Activated CD4-positive, alpha-beta T cell treated with anti-CD3 and anti-CD28 coated beads, Interleukin-2, amount 50 U/mL, for 1 hour (primary cell): ENCODE measurements at regions not wholly inside any gene's neighbourhood (a gene's known extent, or its start where the extent isn't known, plus 50 kb on each side); places are given as distances from the start of the nearest gene placed in this dataset.

Experiments
- DNase-seq: peaks from one replicate; pipeline ENCODE4 v3.0.0-alpha.2; 2020

DNA sequence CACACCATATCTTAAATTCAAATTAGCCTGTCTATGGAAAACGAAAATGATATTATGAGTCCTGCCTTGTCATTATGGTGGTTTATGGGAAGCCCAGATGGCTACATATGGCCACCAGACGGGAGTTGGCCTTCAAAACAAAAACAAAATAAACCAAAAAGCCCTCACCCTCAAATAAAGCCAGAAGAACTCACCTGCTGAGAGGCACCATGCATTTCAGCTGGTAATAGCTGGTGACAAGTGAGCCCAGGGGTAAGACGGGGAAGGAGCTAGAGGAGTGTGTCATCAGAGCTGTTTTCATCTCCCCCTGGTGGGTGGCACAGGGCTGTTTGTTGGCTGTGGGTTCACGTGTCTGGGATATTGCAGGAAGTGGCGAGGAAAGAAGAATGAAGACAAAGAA is 152.9 kb downstream of the EFNB2 start:
- no peak for DNase-seq

DNA sequence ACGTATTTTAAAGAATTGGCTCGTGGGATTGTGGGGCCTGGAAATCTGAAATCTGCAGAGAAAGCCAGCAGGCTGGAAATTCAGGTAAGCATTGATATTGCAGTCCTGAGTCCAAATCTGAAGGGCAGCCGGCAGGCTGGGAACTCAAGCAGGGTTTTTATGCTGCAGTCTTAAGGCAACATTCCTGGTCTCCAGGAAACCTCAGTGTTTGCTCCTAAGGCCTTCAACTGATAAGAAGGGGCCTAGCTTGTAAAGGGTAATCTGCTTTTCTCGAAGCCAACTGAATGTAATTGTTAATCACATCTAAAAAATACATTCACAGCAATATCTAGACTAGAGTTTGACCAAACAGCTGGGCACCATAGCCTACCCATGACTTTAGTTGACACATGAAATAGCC is 154.4 kb downstream of the EFNB2 start:
- DNase-seq = no peak

DNA sequence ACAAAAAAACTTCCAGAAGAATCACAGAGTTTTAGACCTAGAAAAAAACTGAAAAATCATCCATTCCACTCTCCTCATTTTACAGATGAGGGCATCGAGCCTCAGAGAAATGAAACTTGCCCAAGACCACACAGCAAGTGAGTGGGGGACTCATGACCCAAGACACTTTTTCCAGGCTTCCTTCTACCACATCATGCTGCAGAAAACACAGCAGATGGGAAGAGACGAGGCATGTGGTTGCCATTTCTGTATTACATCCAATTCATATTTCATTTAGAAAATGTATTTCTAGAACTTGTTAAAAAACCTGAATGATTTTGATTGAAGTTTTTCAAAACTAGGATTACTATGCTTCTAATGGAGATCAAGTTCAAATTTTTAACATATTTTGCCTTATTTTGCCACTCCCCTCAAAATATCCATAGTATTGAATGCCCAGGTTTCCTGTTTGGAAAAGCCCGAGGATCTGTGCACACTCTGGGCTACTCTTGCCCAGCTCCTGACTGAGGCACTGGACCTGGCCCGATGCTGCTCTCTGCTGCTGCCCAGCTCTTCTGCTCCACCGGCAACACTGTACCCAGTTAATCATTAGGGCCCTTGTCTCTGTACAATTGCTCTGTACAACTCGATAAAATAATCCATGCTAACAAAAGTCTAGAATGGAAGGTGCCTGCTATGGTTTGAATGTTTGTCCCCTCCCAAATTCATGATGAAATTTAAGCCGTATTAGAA is 157.4 kb downstream of the EFNB2 start:
- no peak for DNase-seq

DNA sequence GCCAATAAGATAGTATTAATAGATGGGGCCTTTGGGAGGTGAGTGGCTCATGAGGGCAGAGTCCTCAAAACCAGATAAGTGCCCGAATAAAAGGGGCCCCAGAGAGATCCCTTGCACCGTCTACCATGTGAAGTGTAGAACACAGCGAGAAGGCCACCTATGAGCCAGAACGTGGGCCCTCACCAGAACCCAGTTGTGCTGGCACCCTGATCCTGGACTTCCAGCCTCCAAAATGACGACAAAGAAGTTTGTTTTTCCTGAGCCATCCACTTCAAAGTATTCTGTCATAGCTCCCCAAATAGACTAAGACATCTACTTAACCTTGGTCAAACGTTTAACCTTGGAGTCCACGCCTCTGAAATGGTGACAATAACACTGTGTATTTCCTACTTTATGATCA is 158.1 kb downstream of the EFNB2 start:
- no peak for DNase-seq

DNA sequence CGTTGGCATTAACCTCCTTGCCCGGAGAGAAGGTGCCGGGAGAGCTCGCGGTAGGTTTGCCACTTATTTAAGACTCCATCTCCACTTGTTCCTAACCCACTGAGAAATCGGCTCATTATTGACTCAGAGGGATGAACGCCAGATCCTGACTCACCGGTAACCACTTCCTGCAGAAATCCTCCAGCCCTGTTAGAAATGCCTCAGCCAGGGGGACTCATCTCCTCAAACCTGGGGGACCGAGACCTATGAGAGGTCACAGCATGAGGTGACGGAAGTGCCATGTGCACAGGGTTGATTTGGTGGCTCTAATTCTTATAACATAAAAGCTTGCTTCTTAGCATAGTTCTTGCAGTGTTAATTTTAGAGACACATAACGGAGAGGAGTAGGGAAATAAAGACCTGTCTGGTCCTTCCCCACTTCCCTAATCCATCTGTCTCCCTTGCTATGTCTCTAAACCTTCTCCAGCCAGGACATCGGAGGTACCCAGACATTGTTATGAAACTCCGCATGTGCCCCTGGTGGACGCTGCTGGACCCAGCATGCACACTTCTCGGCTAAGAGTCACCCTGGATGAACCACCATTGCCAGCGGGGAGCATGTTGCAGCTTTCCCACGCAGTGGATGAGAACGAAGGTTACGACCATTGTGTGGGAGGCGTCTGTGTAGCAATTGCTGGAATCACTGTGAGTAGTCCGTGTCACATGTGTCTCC is 158.9 kb downstream of the EFNB2 start:
- DNase-seq = no peak

DNA sequence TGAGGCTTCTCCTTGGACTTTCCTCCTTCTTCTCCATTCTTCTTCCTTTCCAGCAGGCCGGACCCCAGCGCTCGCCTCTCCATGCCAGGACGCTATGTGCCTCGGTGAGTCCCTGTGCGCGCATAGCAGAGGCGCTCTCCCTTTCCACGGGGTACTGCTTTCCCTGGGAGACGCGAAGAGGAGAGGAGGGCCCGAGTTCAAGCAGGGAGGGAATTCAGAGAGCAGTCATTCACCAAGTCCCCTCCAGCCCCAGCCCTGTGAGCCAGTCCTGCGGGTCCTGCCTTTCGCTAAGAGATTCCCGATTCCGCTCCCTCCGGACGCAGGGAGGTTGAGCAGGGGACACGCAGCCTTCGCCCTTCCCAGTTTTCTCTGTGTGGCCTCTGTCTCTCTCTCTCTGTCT is 160.4 kb downstream of the EFNB2 start:
- DNase-seq = no peak

DNA sequence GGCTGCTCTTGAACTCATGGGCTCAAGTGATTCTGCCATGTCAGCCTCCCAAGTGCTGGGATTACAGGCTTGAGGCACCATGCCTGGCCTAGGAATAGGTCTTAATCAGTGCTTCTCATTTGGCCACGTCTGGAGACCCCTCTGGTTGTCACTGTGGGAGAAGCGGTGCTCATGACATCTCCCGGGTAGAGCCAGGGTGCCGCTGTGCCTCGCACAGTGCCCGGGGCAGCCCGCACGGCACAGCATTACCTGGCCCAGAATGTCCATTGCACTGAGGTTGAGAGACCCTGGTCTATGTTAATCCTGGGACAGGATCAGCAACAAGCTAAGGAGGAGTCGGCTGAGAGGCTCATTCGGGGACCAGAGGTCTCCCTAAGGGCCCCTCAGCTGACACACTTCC is 160.8 kb downstream of the EFNB2 start:
- DNase-seq = no peak

DNA sequence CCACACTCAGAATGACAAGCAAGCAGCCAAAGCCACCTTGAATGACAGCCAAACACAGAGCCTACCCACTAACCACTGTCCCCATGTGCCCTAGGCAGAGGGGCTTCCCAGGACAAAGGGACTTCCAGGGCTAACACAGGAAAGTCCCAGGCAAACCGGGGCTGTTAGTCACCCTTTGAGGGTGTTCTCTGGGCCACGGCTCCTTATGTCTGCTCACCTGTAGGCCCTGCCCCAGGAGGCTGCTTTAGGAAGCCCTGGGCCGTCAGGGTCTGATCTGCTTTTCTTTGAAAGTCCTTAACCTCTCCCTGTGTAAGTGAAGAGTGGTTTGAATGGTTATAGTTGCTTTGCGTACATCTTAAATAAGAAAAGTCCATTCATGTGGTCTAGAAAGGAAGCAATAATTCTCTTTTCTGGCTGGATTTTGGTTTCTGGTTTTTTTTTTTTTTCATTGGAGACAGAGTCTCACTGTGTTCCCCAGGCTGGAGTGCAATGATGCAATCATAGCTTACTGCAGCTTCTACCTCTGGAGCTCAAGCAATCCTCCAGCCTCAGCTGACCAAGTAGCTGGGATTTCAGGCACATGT is 161.4 kb downstream of the EFNB2 start:
- DNase-seq = no peak

DNA sequence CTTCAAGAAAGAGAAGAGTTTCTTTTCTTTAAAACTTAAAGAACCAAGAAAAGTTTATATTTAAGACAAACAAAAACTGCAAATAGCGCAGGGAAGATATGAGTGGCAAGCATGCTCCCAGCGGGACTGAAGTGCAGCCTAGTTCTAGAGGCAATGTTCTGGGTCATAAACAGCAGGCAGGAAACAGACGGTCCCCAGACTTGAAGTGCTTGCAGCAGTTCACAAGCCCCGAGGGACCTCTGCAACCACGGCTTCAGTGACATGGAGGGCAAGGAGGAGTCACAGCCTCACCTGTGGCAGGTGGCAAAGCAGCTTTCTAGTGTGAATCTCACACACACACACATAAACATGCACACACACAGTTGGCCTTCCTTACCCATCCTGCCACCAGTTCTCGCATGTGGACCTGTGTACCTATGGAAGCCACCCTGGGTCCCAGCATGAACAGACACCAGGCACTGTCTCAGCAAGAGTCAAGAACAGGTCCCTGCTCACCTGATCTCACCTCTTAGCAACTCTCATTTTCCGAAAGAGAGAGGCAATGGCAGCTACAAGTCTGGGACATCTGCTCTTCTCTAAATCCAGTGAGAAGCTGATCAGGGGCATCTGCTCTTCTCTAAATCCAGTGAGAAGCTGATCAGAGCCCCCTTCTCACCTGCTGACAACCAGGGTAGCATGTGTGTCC is 162.0 kb downstream of the EFNB2 start:
- DNase-seq = no peak

DNA sequence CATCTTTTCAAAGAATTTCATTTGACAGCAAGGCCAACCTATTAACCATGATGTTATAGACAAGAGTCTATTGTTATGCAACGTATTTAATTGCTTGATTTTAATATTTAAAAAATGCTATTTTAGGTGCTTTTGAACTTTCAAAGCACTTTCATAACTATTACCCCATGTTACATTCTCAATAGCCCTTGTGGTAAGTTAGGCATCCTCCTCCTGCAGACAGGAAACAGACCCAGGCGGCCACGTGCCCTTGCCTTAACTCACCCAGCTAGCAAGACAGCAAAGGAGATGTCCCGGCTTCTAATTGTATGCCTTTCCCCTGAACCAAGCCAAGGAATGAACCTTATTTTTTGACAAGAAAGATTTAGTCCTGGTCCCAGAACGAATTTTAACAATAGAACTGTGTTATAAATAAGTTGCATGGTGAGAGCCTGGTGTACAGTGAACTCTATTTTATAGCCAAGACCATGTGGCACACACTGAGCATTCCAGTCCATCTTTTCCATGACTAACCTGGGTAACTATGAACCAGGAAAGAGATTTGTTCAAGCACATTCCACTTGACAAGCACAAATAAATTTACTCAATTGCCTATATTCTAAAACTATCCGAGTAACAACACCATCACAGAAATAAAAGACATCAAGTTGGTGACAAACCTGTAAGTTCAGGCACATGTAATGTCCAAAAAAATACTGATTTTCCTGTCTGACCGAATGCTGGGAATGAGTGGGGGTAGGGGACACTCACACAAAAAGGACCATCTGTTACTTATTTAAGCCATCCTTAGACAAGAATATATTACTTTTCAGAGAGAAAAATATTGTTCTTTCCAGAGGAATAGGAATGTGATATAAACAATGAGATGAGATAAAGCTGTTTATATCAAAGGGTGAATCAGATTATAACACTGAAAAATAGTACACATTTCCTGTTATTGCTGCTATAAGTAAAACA is 163.0 kb downstream of the EFNB2 start:
- DNase-seq = no peak

DNA sequence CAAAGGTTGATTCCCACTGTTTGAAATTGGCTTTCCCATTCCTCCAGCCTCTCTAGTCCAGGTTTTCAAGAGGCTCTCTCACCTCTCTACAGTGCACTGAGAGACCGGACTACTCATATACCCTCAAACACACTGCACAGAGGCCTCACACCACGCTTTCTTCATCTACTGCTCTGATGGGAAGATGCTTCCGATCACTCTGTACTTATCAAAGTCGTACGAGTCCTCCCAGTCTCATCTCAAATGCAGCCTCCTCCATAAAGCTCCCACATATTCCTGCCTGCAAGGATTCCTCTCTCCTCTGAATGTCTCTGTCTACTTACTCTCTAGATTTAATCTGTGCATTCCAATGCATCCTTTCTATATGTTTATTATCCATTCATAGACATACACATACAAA is 164.4 kb downstream of the EFNB2 start:
- no peak for DNase-seq

DNA sequence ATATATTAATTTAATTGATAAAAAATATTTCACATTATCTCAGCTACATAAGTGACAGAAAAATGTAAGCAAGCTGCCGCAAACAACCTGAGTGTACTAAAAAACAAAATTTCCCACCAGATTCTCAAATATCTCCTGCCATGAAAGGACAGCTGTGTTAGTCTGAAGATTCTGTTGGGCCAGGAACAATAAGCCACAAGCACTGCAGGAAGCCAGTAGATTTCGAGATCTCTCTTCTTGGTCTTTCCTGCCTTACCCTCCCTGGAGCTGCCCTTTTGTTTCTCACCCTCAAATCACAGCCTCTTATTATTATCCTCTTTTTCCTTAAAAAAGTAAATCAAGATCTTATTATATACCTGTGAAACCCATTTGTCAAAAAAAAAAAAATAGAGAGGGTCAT is 165.6 kb downstream of the EFNB2 start:
- DNase-seq = no peak

DNA sequence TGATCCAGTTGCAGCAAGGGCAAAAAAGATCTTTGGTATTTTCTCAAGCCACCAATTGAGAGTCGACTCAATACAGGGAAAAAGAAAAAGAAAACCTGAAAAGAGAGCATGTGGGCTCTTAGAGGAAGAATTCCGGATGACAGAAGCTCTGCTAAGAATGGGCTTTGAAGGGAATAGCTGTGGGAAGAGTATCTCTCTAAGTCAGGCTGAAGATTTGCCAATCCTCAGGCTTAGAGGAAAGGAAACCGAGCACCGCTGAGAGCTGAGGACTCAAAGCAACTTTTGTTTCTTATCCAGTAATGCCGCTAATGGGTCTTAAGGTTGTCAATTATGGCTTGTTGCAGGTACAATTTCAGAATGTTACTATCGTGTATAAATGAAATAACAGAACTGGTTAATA is 166.4 kb downstream of the EFNB2 start:
- no peak for DNase-seq

DNA sequence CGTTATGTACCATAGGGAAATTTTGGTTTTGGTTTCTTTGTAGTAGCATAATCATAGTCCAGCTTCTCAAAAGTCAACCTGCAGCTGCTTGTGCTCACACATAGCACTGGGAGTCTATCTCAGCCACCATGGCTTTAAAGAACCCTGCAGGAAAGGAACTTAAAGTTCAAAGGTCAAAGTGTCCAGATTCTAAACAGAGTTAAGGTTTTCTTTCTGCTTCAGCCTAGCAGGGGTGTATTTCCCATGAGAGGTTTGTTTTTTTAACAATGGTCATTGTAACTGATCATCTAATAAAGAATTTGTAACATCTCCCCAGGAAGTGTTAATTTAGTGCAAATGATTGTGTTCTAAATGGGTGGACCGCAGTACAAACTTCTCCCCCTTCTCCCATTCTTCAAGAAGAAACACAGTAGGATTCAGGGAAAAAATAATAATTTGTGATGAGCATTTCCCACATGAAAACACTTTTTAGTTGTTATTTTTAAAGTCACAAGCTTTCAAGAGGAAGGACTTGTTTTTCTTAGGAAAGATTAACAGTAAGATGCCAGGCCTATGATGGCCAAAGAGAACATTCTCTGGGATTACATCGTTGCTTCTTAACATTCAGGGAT is 168.0 kb downstream of the EFNB2 start:
- DNase-seq = no peak

DNA sequence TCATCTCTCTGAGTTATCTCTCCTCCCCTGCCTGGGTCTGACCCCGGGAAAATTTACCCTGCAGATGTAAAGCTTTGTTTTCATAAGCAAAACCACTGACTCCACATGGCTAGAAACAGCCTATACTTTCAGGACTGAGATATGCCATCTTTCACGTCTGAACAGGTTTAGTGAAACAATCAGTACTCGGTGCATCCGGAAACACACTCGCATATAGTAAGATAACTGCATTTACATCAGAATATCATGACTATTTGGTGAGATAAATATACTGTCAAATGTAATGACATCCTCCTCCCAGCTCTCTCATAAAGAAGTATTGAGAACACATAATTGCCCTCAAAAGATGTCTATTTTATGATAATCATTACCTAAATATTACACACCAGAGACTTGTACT is 172.8 kb downstream of the EFNB2 start:
- no peak for DNase-seq

DNA sequence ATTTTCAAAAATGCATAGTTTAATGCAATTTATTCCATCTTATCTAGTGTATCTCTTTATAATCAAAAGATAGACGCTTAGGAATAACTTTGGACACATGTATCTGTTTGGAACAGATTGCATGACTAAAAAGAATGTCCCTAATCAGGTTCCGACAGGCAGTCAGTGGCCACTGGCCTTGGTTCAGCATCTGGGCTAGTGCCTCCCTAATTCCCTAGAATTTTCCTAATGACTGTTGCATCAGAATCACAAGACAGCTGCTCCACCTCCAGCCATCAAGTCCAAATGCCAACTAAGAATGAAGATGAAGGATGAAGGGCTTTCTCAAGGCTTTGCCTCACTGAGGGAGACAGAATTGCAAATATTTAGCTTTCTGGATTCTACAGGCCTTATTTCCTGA is 173.8 kb downstream of the EFNB2 start:
- DNase-seq = no peak

DNA sequence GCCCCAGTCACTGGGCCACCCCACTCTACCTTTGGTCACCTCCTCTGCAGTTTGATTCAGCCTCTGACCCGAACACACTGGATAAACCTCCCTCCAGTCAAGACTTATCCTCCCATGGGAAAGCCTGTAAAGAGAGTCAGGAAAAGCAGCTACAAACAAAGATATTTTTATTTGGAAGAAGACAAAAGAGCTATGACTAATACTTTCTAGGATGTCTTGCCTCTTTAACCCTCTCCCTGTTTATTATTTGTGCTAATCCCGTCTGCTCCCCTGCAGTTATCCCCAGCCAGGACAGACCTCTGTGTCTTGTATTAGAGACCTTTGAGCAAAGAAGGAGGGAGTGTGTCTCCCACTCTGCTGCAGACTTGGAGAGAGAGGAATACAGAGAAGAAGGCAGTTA is 178.3 kb downstream of the EFNB2 start:
- no peak for DNase-seq

DNA sequence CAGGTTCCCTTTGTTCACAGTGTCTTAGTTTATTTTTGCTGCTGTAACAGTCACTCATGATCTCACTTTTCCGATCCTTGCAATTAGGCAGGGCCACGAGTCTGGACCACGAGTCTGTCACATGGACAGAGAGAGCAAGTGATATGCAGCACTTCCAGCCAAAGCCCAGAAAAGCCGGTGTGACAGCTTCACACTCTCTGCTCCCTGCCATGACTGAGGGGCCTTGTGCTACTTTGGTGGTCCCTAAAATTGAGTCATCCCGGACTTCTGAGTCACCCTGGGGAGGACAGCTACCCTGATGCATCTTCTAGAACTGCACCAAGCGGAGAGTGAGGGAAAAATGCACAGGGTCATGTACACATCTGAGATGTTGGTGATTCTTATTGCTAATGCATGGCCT is 179.6 kb downstream of the EFNB2 start:
- no peak for DNase-seq

DNA sequence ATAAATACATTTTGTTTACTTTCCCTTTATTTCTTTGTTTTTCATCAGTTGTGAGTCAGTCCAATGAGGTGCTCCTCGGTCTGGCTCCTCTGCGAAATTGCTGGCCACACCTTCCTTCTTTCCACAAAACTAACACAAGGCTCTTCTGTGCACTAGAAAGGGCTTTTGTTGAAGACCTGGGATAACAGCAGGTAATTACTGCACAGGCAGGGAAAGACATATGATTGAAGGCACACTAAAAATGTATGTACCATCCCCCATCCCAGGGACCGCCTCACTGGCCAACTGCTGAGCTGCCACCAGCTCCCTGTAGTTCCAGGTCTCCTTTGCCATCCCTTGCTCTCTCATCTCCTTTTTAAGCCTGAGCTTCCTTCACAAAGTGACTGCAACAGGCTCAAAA is 180.5 kb downstream of the EFNB2 start:
- no peak for DNase-seq

DNA sequence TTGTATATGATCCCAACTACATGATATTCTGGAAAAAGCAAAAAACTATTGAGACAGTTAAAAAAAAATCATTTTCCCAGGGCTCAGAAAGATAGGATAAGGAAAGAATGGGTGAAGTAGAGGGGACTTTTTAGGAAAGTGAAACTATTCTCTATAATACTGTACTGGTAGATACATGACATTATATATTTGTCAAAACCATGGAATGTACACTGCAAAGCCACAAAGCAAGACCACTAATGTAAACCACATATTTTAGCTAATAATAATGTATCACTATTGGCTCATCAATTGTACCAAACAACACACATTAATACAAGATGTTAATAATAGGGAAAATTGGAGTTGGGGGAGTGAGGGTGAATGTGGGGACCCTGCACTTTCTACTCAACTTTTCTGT is 182.6 kb downstream of the EFNB2 start:
- no peak for DNase-seq

DNA sequence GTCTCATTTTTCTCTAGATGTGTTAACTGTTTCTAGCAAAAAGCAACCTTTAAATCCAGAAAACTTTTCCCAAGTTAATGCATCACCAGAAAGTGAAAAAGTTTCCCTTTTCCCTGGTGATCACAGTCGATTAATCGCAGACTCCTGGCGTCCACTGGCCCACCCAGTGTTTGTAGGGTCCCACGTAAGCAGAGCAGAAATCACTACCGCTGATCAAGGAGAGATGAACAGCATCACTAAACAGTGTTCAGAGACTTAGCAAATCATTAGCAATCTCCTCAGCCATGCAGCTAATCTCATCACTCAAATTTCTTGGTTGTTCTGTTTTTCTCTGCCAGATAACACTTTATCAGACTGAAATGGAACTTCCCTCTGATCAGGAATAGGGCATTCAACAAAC is 184.2 kb downstream of the EFNB2 start:
- DNase-seq = no peak

DNA sequence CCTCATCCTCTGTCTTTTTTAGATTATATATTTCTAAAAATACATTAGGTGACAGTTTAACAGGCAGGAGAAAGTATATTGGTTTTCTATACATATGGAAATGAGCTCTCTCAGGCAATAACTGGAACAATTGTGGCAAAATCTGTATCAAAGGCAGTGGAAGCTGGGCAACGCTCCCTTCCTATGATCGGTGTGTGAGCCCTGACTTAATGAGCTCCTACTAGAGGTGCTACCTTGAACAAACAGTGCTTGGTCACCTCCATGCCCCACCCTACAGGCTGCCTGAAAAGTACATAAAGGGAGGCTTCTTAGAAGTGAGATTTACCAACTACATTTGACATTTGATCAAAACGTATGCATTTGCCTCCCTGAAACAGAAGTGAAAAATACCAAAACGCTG is 185.3 kb downstream of the EFNB2 start:
- DNase-seq = no peak
